GM23338 (cell line): ENCODE measurements at regions not wholly inside any gene's neighbourhood (a gene's known extent, or its start where the extent isn't known, plus 50 kb on each side); places are given as distances from the start of the nearest gene placed in this dataset.

Experiments
- ATAC-seq: fragments of 200-7000 bp; cut with Tn5 transposase; 3 replicates; pipeline ENCODE4 v1.9.1; 2020
- DNase-seq: peaks from one replicate; pipeline ENCODE4 v3.0.0-alpha.2; 2015; ENCODE audit warnings: low spot score
- H2AFZ ChIP-seq: fragments of 200-600 bp; sonication (generic); 2 replicates; pipeline ENCODE4 v1.8.0; 2016; ENCODE audit warnings: antibody characterized with exemption, mild to moderate bottlenecking, moderate library complexity
- H3F3A ChIP-seq: fragments of 200-600 bp; sonication (generic); replicated peaks from 2 replicates; pipeline ENCODE4 v1.8.0; 2017; ENCODE audit warnings: antibody characterized with exemption, mixed run types, low read depth
- H3K27ac ChIP-seq: fragments of 200-600 bp; sonication (generic); 2 replicates; pipeline ENCODE4 v1.6.1; 2016; ENCODE audit warnings: low read depth
- H3K27me3 ChIP-seq: fragments of 200-600 bp; sonication (generic); 2 replicates; pipeline ENCODE4 v1.8.0; 2016; ENCODE audit warnings: mild to moderate bottlenecking, mixed run types, moderate library complexity; ENCODE audit not compliant: insufficient read depth
- H3K36me3 ChIP-seq: fragments of 200-600 bp; sonication (generic); 2 replicates; pipeline ENCODE4 v1.8.0; 2016; ENCODE audit warnings: mild to moderate bottlenecking; ENCODE audit not compliant: insufficient read depth
- H3K4me1 ChIP-seq: fragments of 200-600 bp; sonication (generic); 2 replicates; pipeline ENCODE4 v1.8.0; 2016; ENCODE audit warnings: mild to moderate bottlenecking, moderate library complexity; ENCODE audit not compliant: insufficient read depth
- H3K4me2 ChIP-seq: fragments of 200-600 bp; sonication (generic); 2 replicates; pipeline ENCODE4 v1.7.1; 2017; ENCODE audit warnings: mixed run types
- H3K4me3 ChIP-seq: fragments of 200-600 bp; sonication (generic); 2 replicates; pipeline ENCODE4 v1.6.1; 2016; ENCODE audit warnings: mixed run types
- H3K79me2 ChIP-seq: fragments of 200-600 bp; sonication (generic); replicated peaks from 2 replicates; pipeline ENCODE4 v1.8.0; 2017; ENCODE audit warnings: mild to moderate bottlenecking; ENCODE audit not compliant: insufficient read depth
- H3K9me2 ChIP-seq: fragments of 200-600 bp; sonication (generic); 2 replicates; pipeline ENCODE4 v1.8.0; 2017; ENCODE audit not compliant: insufficient read depth
- H4K20me1 ChIP-seq: fragments of 200-600 bp; sonication (generic); replicated peaks from 2 replicates; pipeline ENCODE4 v1.8.0; 2017; ENCODE audit warnings: mild to moderate bottlenecking; ENCODE audit not compliant: insufficient read depth
- H3K27ac Mint-ChIP-seq: 2 replicates; pipeline ENCODE4 v1.8.0; 2020; ENCODE audit warnings: inconsistent platforms, mild to moderate bottlenecking, moderate library complexity, mixed read lengths
- H3K27me3 Mint-ChIP-seq: 3 replicates; pipeline ENCODE4 v1.8.0; 2022; ENCODE audit warnings: low read depth, mild to moderate bottlenecking, moderate library complexity, mixed read lengths, inconsistent platforms; ENCODE audit not compliant: insufficient read depth, poor library complexity
- H3K36me3 Mint-ChIP-seq: 3 replicates; pipeline ENCODE4 v1.8.0; 2021; ENCODE audit warnings: low read depth, mild to moderate bottlenecking, inconsistent platforms, moderate library complexity, mixed read lengths
- H3K4me1 Mint-ChIP-seq: 3 replicates; pipeline ENCODE4 v1.8.0; 2020; ENCODE audit warnings: mild to moderate bottlenecking, inconsistent platforms, mixed read lengths
- H3K4me3 Mint-ChIP-seq: 3 replicates; pipeline ENCODE4 v1.8.0; 2021; ENCODE audit warnings: moderate library complexity, mild to moderate bottlenecking, inconsistent platforms, mixed read lengths
- H3K9me3 Mint-ChIP-seq: 3 replicates; pipeline ENCODE4 v1.8.0; 2020; ENCODE audit warnings: moderate library complexity, mild to moderate bottlenecking, inconsistent platforms, mixed read lengths
- CREB1 ChIP-seq: fragments of 250-450 bp; sonication (Bioruptor Pico); IDR thresholded peaks from 2 replicates; pipeline ENCODE4 v1.5.0; 2020; ENCODE audit warnings: low read depth, mild to moderate bottlenecking, moderate library complexity
- EZH2 ChIP-seq: fragments of 200-600 bp; sonication (generic); IDR thresholded peaks from one replicate; pipeline ENCODE4 v1.8.0; 2017; ENCODE audit warnings: antibody characterized with exemption, mild to moderate bottlenecking, low read depth; ENCODE audit not compliant: unreplicated experiment
- EZH2phosphoT487 ChIP-seq: fragments of 200-600 bp; sonication (generic); IDR thresholded peaks from one replicate; pipeline ENCODE4 v1.8.1; 2018; ENCODE audit warnings: antibody characterized with exemption; ENCODE audit not compliant: unreplicated experiment
- JUNB ChIP-seq: IDR thresholded peaks from one replicate; pipeline ENCODE4 v1.6.1; 2016; ENCODE audit warnings: antibody characterized with exemption; ENCODE audit not compliant: unreplicated experiment
- NANOG ChIP-seq: IDR thresholded peaks from 2 replicates; pipeline ENCODE4 v1.6.1; 2016; ENCODE audit warnings: antibody characterized with exemption, borderline replicate concordance
- POLR2AphosphoS5 ChIP-seq: IDR thresholded peaks from 2 replicates; pipeline ENCODE4 v1.6.1; 2016; ENCODE audit warnings: antibody characterized with exemption, low read depth
- STAT1 ChIP-seq: IDR thresholded peaks from one replicate; pipeline ENCODE4 v1.6.1; 2016; ENCODE audit warnings: antibody characterized with exemption; ENCODE audit not compliant: unreplicated experiment
- ZNF114 ChIP-seq: fragments of 250-450 bp; sonication (Bioruptor Pico); IDR thresholded peaks from 2 replicates; pipeline ENCODE4 v1.5.0; 2020; ENCODE audit warnings: mild to moderate bottlenecking, moderate library complexity
- ZNF331 ChIP-seq: fragments of 250-450 bp; sonication (Bioruptor Pico); IDR thresholded peaks from 2 replicates; pipeline ENCODE4 v1.5.0; 2020; ENCODE audit warnings: low read depth, mild to moderate bottlenecking, moderate library complexity
- TF ChIP-seq, protein P1 (sequence below): IDR thresholded peaks from 2 replicates; pipeline ENCODE4 v1.6.1; 2016; ENCODE audit warnings: antibody characterized with exemption
- TF ChIP-seq, protein P2 (sequence below), 2 experiments: fragments of 200-600 bp in 1 of 2; sonication (generic) in 1 of 2; conservative IDR thresholded peaks; 2 replicates each; pipeline versions ENCODE4 v1.5.1 to v1.6.1; 2016 to 2017; ENCODE audit warnings: antibody characterized with exemption in 2 of 2, low read depth in 2 of 2, mild to moderate bottlenecking in 2 of 2, moderate library complexity in 1 of 2
- TF ChIP-seq, protein P3 (sequence below): IDR thresholded peaks from one replicate; pipeline ENCODE4 v1.6.1; 2018; ENCODE audit warnings: antibody characterized with exemption; ENCODE audit not compliant: unreplicated experiment
- TF ChIP-seq, protein P4 (sequence below): fragments of 250-450 bp; sonication (Bioruptor Pico); IDR thresholded peaks from 2 replicates; pipeline ENCODE4 v1.5.0; 2020; ENCODE audit warnings: mild to moderate bottlenecking, moderate library complexity

DNA sequence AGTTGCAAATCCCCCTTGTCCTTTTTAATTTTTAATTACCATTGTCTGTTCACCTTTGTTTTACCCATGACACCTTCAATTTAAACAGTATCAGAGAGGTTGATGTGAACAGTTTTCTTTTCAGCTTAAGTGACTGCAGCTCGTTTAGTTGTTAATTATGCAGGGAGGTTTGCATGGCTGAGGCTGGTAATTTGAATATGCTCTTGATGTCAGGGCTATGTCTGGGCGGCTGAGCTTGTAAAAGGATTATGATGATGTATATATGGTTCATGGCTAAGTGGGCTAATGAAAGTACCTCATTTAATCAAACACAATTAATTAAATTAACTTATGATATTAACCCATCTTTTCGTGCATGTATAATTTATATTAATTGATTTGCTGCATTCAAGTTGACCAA is 822.1 kb downstream of the GALR1 start:
- Histone ChIP-seq H3F3A (no peaks in the 10 kb centered on the region), H3K27ac (no peak overlapping the region), H3K36me3 (peaks cover 5% of the 10 kb centered on the region; the same call in 1 of the 2 replicates), H3K4me2 (no peak overlapping the region), H3K27me3 (no peaks in the 10 kb centered on the region), H3K9me2 (no peaks in the 10 kb centered on the region), H3K4me3 (no peak overlapping the region), H2AFZ (no peak overlapping the region), H3K4me1 (no peaks in the 10 kb centered on the region), H4K20me1 (no peaks in the 10 kb centered on the region), H3K79me2 (no peaks in the 10 kb centered on the region)
- H3K27ac Mint-ChIP-seq: no peak overlapping the region
- ATAC-seq (no peak), DNase-seq (no peak)
- H3K36me3 Mint-ChIP-seq: peaks cover 33% of the 10 kb centered on the region; the same call in 2 of the 3 replicates
- peaks cover 3% of the 10 kb centered on the region for H3K27me3 Mint-ChIP-seq
- TF ChIP-seq EZH2: no peak
- TF ChIP-seq EZH2phosphoT487: no peak
- TF ChIP-seq, protein P1, sequence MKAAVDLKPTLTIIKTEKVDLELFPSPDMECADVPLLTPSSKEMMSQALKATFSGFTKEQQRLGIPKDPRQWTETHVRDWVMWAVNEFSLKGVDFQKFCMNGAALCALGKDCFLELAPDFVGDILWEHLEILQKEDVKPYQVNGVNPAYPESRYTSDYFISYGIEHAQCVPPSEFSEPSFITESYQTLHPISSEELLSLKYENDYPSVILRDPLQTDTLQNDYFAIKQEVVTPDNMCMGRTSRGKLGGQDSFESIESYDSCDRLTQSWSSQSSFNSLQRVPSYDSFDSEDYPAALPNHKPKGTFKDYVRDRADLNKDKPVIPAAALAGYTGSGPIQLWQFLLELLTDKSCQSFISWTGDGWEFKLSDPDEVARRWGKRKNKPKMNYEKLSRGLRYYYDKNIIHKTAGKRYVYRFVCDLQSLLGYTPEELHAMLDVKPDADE: no peak
- TF ChIP-seq, protein P2, sequence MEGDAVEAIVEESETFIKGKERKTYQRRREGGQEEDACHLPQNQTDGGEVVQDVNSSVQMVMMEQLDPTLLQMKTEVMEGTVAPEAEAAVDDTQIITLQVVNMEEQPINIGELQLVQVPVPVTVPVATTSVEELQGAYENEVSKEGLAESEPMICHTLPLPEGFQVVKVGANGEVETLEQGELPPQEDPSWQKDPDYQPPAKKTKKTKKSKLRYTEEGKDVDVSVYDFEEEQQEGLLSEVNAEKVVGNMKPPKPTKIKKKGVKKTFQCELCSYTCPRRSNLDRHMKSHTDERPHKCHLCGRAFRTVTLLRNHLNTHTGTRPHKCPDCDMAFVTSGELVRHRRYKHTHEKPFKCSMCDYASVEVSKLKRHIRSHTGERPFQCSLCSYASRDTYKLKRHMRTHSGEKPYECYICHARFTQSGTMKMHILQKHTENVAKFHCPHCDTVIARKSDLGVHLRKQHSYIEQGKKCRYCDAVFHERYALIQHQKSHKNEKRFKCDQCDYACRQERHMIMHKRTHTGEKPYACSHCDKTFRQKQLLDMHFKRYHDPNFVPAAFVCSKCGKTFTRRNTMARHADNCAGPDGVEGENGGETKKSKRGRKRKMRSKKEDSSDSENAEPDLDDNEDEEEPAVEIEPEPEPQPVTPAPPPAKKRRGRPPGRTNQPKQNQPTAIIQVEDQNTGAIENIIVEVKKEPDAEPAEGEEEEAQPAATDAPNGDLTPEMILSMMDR (conservative IDR thresholded peaks at IDR 0.05; ENCODE audit: low read depth in 2 of 2): no peak
- no peak for TF ChIP-seq NANOG
- TF ChIP-seq, protein P3, sequence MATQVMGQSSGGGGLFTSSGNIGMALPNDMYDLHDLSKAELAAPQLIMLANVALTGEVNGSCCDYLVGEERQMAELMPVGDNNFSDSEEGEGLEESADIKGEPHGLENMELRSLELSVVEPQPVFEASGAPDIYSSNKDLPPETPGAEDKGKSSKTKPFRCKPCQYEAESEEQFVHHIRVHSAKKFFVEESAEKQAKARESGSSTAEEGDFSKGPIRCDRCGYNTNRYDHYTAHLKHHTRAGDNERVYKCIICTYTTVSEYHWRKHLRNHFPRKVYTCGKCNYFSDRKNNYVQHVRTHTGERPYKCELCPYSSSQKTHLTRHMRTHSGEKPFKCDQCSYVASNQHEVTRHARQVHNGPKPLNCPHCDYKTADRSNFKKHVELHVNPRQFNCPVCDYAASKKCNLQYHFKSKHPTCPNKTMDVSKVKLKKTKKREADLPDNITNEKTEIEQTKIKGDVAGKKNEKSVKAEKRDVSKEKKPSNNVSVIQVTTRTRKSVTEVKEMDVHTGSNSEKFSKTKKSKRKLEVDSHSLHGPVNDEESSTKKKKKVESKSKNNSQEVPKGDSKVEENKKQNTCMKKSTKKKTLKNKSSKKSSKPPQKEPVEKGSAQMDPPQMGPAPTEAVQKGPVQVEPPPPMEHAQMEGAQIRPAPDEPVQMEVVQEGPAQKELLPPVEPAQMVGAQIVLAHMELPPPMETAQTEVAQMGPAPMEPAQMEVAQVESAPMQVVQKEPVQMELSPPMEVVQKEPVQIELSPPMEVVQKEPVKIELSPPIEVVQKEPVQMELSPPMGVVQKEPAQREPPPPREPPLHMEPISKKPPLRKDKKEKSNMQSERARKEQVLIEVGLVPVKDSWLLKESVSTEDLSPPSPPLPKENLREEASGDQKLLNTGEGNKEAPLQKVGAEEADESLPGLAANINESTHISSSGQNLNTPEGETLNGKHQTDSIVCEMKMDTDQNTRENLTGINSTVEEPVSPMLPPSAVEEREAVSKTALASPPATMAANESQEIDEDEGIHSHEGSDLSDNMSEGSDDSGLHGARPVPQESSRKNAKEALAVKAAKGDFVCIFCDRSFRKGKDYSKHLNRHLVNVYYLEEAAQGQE: no peak
- TF ChIP-seq, protein P4, sequence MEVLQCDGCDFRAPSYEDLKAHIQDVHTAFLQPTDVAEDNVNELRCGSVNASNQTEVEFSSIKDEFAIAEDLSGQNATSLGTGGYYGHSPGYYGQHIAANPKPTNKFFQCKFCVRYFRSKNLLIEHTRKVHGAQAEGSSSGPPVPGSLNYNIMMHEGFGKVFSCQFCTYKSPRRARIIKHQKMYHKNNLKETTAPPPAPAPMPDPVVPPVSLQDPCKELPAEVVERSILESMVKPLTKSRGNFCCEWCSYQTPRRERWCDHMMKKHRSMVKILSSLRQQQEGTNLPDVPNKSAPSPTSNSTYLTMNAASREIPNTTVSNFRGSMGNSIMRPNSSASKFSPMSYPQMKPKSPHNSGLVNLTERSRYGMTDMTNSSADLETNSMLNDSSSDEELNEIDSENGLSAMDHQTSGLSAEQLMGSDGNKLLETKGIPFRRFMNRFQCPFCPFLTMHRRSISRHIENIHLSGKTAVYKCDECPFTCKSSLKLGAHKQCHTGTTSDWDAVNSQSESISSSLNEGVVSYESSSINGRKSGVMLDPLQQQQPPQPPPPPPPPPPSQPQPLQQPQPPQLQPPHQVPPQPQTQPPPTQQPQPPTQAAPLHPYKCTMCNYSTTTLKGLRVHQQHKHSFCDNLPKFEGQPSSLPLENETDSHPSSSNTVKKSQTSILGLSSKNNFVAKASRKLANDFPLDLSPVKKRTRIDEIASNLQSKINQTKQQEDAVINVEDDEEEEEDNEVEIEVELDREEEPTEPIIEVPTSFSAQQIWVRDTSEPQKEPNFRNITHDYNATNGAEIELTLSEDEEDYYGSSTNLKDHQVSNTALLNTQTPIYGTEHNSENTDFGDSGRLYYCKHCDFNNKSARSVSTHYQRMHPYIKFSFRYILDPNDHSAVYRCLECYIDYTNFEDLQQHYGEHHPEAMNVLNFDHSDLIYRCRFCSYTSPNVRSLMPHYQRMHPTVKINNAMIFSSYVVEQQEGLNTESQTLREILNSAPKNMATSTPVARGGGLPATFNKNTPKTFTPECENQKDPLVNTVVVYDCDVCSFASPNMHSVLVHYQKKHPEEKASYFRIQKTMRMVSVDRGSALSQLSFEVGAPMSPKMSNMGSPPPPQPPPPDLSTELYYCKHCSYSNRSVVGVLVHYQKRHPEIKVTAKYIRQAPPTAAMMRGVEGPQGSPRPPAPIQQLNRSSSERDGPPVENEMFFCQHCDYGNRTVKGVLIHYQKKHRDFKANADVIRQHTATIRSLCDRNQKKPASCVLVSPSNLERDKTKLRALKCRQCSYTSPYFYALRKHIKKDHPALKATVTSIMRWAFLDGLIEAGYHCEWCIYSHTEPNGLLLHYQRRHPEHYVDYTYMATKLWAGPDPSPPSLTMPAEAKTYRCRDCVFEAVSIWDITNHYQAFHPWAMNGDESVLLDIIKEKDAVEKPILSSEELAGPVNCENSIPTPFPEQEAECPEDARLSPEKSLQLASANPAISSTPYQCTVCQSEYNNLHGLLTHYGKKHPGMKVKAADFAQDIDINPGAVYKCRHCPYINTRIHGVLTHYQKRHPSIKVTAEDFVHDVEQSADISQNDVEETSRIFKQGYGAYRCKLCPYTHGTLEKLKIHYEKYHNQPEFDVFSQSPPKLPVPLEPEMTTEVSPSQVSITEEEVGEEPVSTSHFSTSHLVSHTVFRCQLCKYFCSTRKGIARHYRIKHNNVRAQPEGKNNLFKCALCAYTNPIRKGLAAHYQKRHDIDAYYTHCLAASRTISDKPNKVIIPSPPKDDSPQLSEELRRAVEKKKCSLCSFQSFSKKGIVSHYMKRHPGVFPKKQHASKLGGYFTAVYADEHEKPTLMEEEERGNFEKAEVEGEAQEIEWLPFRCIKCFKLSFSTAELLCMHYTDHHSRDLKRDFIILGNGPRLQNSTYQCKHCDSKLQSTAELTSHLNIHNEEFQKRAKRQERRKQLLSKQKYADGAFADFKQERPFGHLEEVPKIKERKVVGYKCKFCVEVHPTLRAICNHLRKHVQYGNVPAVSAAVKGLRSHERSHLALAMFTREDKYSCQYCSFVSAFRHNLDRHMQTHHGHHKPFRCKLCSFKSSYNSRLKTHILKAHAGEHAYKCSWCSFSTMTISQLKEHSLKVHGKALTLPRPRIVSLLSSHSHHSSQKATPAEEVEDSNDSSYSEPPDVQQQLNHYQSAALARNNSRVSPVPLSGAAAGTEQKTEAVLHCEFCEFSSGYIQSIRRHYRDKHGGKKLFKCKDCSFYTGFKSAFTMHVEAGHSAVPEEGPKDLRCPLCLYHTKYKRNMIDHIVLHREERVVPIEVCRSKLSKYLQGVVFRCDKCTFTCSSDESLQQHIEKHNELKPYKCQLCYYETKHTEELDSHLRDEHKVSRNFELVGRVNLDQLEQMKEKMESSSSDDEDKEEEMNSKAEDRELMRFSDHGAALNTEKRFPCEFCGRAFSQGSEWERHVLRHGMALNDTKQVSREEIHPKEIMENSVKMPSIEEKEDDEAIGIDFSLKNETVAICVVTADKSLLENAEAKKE (CRISPR knock-in tag): no peak
- TF ChIP-seq CREB1 (CRISPR knock-in tag): no peak
- TF ChIP-seq JUNB: no peak
- TF ChIP-seq STAT1: no peak
- no peak for TF ChIP-seq ZNF114 (CRISPR knock-in tag)
- no peak for TF ChIP-seq POLR2AphosphoS5
- no peak for TF ChIP-seq ZNF331
- H3K4me1 Mint-ChIP-seq: no peaks in the 10 kb centered on the region
- H3K4me3 Mint-ChIP-seq: no peak overlapping the region
- H3K9me3 Mint-ChIP-seq: peaks cover 97% of the 10 kb centered on the region
